Activated T-helper 2 cell treated with anti-CD3 and anti-CD28 coated beads, Interferon-gamma antibody, Interleukin-2, Interleukin-4, amounts not matched to agents 10 μg/mL and 5 μg/mL and 100 μg/mL, durations not matched to agents 14 hours and 24 hours and 36 hours (primary cell): ENCODE measurements at regions not wholly inside any gene's neighbourhood (a gene's known extent, or its start where the extent isn't known, plus 50 kb on each side); places are given as distances from the start of the nearest gene placed in this dataset.

Experiments
- DNase-seq: peaks from one replicate; pipeline ENCODE4 v3.0.0; 2021; ENCODE audit warnings: low spot score
- H3K27ac Mint-ChIP-seq: one replicate; pipeline ENCODE4 v1.8.0; 2021; ENCODE audit warnings: mixed read lengths
- H3K27me3 Mint-ChIP-seq: one replicate; pipeline ENCODE4 v1.8.0; 2021; ENCODE audit warnings: low read depth, mixed read lengths
- H3K36me3 Mint-ChIP-seq: one replicate; pipeline ENCODE4 v1.8.0; 2021; ENCODE audit warnings: low read depth, mixed read lengths
- H3K4me1 Mint-ChIP-seq: one replicate; pipeline ENCODE4 v1.8.0; 2021; ENCODE audit warnings: low read depth, mixed read lengths
- H3K4me3 Mint-ChIP-seq: one replicate; pipeline ENCODE4 v1.8.0; 2021; ENCODE audit warnings: low read depth, mild to moderate bottlenecking, moderate library complexity, mixed read lengths
- H3K9me3 Mint-ChIP-seq: one replicate; pipeline ENCODE4 v1.8.0; 2021; ENCODE audit warnings: mixed read lengths
- intact Hi-C: fragments of 100-400 bp; cut with micrococcal nuclease; formaldehyde crosslinking; loops from one replicate; pipeline ENCODE4 v1.15.1; 2023

DNA sequence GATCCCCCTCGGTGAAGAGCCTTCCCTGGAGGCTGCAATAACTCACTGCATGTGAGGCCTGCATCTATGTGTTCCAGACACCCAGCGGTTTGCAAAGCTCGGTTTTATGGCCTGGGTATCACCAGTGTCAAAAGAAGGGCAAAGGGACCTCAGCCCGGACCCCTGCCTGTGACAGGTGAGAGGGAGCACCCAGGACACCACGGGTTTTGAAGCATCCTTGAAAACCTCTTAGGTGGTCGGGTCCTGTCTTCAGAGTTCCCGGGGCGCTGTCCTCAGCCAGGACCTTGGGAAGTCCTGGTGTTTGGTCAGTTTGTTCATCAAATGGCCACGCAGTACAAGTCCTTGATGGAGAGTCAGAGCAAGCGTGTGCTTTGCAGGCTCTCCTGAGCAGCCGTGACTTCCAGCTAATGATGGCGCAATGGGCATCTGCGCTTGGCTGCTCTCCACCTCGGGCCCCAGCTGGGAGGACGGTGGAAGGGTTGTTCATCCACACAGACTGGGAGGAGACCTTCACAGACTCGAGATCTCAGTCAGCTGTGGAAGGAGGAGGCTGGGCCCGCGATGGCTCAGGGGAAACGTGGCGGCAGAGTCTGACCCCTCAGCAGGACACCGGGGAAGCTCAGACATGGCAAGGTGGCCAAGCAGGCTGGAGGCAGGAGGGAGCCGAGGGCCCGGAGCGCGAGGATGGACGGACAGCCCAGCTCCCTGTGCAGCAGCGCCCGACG lies 113.1 kb upstream of the GPC1 start:
- Mint-ChIP-seq H3K9me3 (no peaks in the 10 kb centered on the region), H3K27me3 (no peaks in the 10 kb centered on the region), H3K4me1 (no peaks in the 10 kb centered on the region), H3K36me3 (no peaks in the 10 kb centered on the region), H3K27ac (no peak overlapping the region), H3K4me3 (no peak overlapping the region)
- intact Hi-C loops: no loop called here
- DNase-seq: no peak

GRCh38 chr2:240322991-240323390 lies 112.5 kb upstream of the GPC1 start:
- no peaks in the 10 kb centered on the region for H3K9me3 Mint-ChIP-seq
- no peaks in the 10 kb centered on the region for H3K4me1 Mint-ChIP-seq
- intact Hi-C loops: no loop called here

DNA sequence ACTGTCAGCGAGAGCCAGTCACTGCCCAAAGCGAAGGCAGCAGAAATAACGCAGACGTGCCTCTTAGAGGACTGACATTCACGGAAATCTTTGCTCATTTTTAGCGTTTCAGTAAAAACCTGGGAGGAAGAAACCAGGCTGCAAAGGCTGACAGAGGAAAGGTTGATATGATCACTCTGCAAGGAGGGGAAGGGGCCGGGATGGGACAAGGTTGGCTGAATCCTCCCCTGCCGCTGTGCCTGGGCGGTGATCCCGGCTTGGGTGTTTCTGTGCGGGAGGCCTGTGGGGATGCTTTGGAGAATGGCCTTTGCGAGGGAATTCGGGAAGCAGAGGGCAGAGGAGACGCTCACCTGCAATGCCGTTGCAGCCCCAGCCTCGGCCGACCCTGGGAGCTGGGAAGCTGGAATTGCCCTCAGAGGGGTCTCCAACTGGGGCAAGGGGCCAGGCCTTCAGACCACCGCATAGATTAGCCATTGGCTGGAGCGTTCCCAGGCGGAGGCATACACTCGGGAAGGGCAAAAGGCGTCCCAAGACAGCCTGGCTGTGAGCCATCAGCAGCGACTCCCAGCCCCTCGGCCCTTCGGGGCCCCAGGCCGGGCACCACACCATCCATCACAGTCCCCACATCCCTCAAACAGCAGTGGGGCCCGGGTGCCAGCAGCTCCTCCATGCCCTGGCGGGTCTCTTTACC lies 111.7 kb upstream of the GPC1 start:
- no peaks in the 10 kb centered on the region for H3K27me3 Mint-ChIP-seq
- H3K27ac Mint-ChIP-seq: no peak overlapping the region
- no peaks in the 10 kb centered on the region for H3K4me1 Mint-ChIP-seq
- H3K9me3 Mint-ChIP-seq: no peaks in the 10 kb centered on the region
- no peak overlapping the region for H3K4me3 Mint-ChIP-seq
- no peaks in the 10 kb centered on the region for H3K36me3 Mint-ChIP-seq
- intact Hi-C loops: no loop called here
- no peak for DNase-seq

More at GRCh38 chr2:240322991-240323390, 112.5 kb upstream of the GPC1 start:
- H3K27me3 Mint-ChIP-seq: no peaks in the 10 kb centered on the region
- H3K27ac Mint-ChIP-seq: no peak overlapping the region
- H3K4me3 Mint-ChIP-seq: no peak overlapping the region
- DNase-seq: no peak
- no peaks in the 10 kb centered on the region for H3K36me3 Mint-ChIP-seq

DNA sequence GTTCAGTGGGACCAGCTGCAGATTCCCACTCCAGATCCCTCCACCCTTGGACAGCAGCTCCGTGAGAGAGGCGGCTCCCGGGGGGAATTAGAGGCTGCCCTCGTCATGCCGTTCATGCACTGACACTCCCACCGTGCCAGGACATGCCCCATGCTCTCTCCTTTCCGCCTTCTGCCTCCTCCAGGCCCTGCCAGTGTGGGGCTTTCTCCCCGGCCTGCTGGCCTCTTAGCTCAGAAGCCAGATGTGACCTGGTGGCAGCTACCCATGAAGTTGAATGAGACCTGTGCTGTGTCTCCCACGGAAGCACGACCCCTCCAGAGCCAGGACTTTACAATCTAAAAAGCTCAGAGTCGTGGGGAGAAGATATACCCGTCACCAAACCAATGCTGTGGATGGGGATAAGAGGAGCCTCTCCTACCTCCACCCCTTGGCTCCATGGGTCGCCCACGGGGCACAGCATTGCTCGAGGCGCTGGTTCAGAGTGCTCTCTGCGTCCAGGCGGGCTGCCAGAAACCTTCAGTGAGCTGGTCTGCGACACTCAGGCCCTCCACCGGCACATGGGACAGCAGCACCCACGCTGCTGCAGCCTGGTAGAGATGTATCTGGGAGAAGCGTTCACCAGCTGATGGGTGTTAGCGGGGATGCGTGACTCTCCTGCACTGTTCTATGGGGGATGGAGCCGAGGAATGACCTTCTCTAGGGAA lies 111.0 kb upstream of the GPC1 start:
- H3K4me1 Mint-ChIP-seq: no peaks in the 10 kb centered on the region
- no peak for DNase-seq
- H3K27ac Mint-ChIP-seq: no peak overlapping the region
- H3K9me3 Mint-ChIP-seq: no peaks in the 10 kb centered on the region
- intact Hi-C loops: no loop called here
- H3K27me3 Mint-ChIP-seq: no peaks in the 10 kb centered on the region
- H3K36me3 Mint-ChIP-seq: no peaks in the 10 kb centered on the region
- no peak overlapping the region for H3K4me3 Mint-ChIP-seq

DNA sequence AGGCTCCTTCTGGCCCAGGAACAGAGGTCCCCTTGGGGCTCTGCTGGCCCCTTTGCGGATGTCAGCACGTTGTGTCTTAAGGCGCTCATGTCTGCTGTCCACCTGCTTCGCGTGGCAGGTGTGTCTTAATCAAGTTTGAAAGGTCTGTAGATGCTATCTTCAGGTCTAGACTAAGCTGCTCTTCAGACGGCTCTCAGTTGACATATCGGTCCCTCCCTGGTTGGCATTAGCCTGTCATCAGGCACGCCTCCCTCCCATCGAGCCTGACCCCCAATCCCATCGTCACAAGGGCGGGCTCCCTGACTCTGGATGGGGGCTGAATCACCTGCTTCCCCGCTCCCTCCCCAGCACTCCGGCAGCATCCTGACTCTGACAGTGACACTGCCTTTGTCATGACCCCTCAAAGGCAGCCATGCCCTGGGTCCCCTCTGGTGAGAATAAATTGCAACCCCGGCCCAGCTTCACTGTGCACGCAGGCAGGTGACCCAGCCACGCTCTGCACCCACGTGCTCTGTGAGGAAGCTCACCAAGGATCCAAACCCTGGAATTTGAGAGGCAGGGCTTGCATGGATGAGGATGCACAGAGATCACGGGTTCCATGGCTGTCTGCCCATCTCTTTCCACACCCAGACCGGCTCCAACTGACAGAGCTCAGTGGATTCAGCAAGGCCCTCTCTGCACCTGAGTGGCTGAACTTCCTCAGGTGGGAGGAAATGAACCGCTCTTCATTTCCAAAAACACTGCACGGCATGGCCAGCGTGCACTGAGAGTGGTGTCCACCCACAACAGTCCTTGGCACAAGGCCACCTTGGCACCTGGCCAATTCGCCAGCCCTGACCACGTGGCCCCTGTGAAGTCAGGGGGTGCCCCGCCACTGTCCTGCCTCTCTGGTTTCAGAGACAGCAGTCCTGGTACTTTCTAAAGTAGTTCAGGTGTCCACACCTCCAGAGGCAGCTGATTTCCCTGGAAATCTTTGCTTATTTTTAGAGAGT lies 110.2 kb upstream of the GPC1 start:
- no peak overlapping the region for H3K27ac Mint-ChIP-seq
- intact Hi-C loops: no loop called here
- H3K27me3 Mint-ChIP-seq: no peaks in the 10 kb centered on the region
- no peaks in the 10 kb centered on the region for H3K4me1 Mint-ChIP-seq
- no peaks in the 10 kb centered on the region for H3K9me3 Mint-ChIP-seq
- H3K36me3 Mint-ChIP-seq: no peaks in the 10 kb centered on the region
- DNase-seq: no peak
- no peak overlapping the region for H3K4me3 Mint-ChIP-seq

DNA sequence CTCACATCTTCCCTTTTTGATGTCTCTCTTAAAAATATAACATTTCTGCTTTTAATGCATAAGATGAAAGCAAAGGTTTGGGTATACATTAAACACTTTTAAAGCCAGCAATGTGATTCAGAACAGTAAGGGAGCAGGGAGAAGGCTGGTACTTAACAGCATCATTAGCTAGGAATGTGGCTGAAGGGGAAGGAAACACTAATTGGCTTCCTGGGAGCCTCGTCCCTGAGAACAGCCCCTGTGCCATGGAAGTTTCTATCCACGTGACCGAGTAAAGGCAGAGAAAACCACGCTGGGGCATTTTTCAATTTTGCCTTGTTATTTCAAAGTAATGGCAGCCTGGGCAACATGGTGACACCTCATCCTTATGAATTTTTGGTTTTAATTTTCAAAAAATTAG lies 109.2 kb upstream of the GPC1 start:
- Mint-ChIP-seq H3K36me3 (no peaks in the 10 kb centered on the region), H3K27ac (no peak overlapping the region), H3K4me3 (no peak overlapping the region), H3K4me1 (no peaks in the 10 kb centered on the region), H3K9me3 (no peaks in the 10 kb centered on the region), H3K27me3 (peaks cover under 1% of the 10 kb centered on the region)
- intact Hi-C loops: no loop called here
- DNase-seq: no peak

DNA sequence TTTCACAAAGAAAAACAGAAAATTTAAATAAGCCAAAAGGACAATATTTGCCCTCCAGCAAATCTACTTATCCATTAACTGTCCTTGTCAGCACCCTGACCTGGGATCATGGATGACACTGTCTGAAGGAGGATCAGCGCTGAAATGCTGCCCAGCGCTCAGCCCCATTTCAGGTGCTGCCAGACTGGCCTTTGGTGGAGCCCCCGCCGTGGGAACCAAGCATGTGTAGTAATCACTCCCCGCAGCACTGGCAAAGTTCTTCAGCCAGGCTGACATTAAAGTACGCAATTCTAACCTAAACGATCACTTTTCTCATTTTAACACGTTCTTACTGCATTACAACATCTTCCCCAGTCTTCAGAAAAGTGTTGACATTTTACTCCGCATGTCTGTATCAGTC lies 108.6 kb upstream of the GPC1 start:
- DNase-seq: no peak
- Mint-ChIP-seq H3K4me1 (no peaks in the 10 kb centered on the region), H3K36me3 (no peaks in the 10 kb centered on the region), H3K9me3 (no peaks in the 10 kb centered on the region), H3K4me3 (no peak overlapping the region), H3K27ac (no peak overlapping the region), H3K27me3 (peaks cover 3% of the 10 kb centered on the region)
- intact Hi-C loops: no loop called here

GRCh38 chr2:240327566-240327965 lies 107.9 kb upstream of the GPC1 start:
- Mint-ChIP-seq H3K4me1 (no peaks in the 10 kb centered on the region), H3K36me3 (no peaks in the 10 kb centered on the region), H3K27me3 (peaks cover 3% of the 10 kb centered on the region), H3K4me3 (no peak overlapping the region), H3K9me3 (no peaks in the 10 kb centered on the region), H3K27ac (no peak overlapping the region)
- intact Hi-C loops: no loop called here
- no peak for DNase-seq

- Mint-ChIP-seq H3K4me3 (no peak overlapping the region), H3K36me3 (no peaks in the 10 kb centered on the region), H3K27ac (no peak overlapping the region), H3K9me3 (no peaks in the 10 kb centered on the region), H3K27me3 (peaks cover 3% of the 10 kb centered on the region), H3K4me1 (no peaks in the 10 kb centered on the region)
- DNase-seq: no peak
- intact Hi-C loops: no loop called here
Measured at GRCh38 chr2:240328526-240328925, 106.9 kb upstream of the GPC1 start.

DNA sequence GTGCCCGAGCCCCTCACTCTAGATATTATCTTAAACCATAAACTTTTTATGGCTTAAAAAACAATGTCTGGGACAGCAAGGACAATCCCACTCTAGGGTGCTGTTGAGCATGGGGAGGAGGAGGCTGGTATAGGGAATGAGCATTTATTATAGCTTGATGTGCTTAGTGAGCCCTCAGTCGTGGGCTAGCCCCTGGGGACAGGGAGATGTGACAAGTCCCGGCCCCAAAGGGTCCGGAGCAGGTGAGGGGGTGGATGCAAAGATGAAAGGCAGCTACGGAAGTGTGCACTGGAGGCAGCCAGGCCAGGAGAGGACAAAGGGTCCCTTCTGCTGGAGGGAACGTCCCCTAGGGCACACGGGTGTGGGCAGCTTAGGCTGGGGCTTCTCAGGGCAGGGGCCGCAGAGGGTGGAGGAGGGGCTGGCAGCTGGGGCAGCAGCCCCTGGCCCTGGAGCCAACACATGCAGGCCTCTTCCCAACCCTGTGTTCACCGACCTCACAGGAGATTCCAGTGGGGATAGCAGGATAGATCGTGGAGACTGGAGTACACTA lies 106.3 kb upstream of the GPC1 start:
- intact Hi-C loops: no loop called here
- no peak overlapping the region for H3K4me3 Mint-ChIP-seq
- peaks cover 3% of the 10 kb centered on the region for H3K27me3 Mint-ChIP-seq
- H3K27ac Mint-ChIP-seq: no peak overlapping the region
- no peaks in the 10 kb centered on the region for H3K4me1 Mint-ChIP-seq
- H3K36me3 Mint-ChIP-seq: no peaks in the 10 kb centered on the region
- no peaks in the 10 kb centered on the region for H3K9me3 Mint-ChIP-seq
- DNase-seq: no peak

DNA sequence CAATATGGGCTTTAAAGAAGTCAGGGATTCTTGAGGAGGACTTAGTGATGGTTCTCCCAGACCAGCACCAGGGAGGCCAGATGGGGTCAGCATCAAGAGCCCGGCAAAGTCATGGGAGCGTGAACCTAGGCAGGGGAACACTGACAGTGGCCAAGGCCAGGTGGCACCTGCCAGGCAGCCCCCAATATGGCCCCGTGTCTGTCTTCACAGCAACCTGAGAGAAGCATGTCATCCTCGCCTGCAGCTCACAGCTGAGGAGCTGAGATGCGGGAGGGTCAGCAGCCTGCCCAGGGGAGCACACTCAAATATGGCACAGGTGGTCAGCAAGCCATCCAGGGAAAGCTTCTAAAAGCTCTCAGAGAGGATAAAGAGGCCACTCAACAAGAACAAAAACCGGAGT lies 105.7 kb upstream of the GPC1 start:
- H3K27me3 Mint-ChIP-seq: peaks cover 5% of the 10 kb centered on the region
- no peak for DNase-seq
- no peaks in the 10 kb centered on the region for H3K4me1 Mint-ChIP-seq
- H3K36me3 Mint-ChIP-seq: no peaks in the 10 kb centered on the region
- no peaks in the 10 kb centered on the region for H3K9me3 Mint-ChIP-seq
- no peak overlapping the region for H3K27ac Mint-ChIP-seq
- H3K4me3 Mint-ChIP-seq: no peak overlapping the region
- intact Hi-C loops: no loop called here

- no peak for DNase-seq
- Mint-ChIP-seq H3K4me3 (no peak overlapping the region), H3K4me1 (no peaks in the 10 kb centered on the region), H3K36me3 (no peaks in the 10 kb centered on the region), H3K27ac (no peak overlapping the region), H3K27me3 (peaks cover 10% of the 10 kb centered on the region), H3K9me3 (no peaks in the 10 kb centered on the region)
- intact Hi-C loops: no loop called here
Measured at GRCh38 chr2:240333985-240334384, 101.5 kb upstream of the GPC1 start.
